GM21717 (cell line): ENCODE measurements at regions not wholly inside any gene's neighbourhood (a gene's known extent, or its start where the extent isn't known, plus 50 kb on each side); places are given as distances from the start of the nearest gene placed in this dataset.

Source experiments
- ATAC-seq: cut with Tn5 transposase; IDR thresholded peaks from one replicate; pipeline ENCODE4 v1.9.1; 2021; ENCODE audit warnings: mild to moderate bottlenecking, moderate library complexity; ENCODE audit not compliant: unreplicated experiment

- peak; percentile 78 for ATAC-seq
Measured at GRCh38 chr3:44045476-44046275, 196.0 kb upstream of the TOPAZ1 start.

GRCh38 chr3:44047796-44048195 lies 193.9 kb upstream of the TOPAZ1 start:
- ATAC-seq: no peak

- ATAC-seq: no peak
Measured at GRCh38 chr3:44048196-44048924, 193.3 kb upstream of the TOPAZ1 start.

- no peak for ATAC-seq
Measured at GRCh38 chr3:44048949-44049348, 192.7 kb upstream of the TOPAZ1 start.

- no peak for ATAC-seq
Measured at GRCh38 chr3:44050101-44050500, 191.6 kb upstream of the TOPAZ1 start.

GRCh38 chr3:44050867-44051266 lies 190.8 kb upstream of the TOPAZ1 start:
- ATAC-seq: no peak

GRCh38 chr3:44055951-44056350 lies 185.7 kb upstream of the TOPAZ1 start:
- ATAC-seq: no peak

GRCh38 chr3:44056446-44057240 lies 185.0 kb upstream of the TOPAZ1 start:
- ATAC-seq: no peak

- peak; percentile 95 for ATAC-seq
Measured at GRCh38 chr3:44058022-44058867, 183.4 kb upstream of the TOPAZ1 start.

GRCh38 chr3:44058868-44059203 lies 182.8 kb upstream of the TOPAZ1 start:
- peak; percentile 43 for ATAC-seq

- no peak for ATAC-seq
Measured at GRCh38 chr3:44060164-44060563, 181.5 kb upstream of the TOPAZ1 start.

GRCh38 chr3:44061268-44061667 lies 180.4 kb upstream of the TOPAZ1 start:
- no peak for ATAC-seq

- ATAC-seq: no peak
Measured at GRCh38 chr3:44061961-44062360, 179.7 kb upstream of the TOPAZ1 start.

- ATAC-seq: no peak
Measured at GRCh38 chr3:44065311-44066094, 176.2 kb upstream of the TOPAZ1 start.

GRCh38 chr3:44066806-44067205 lies 174.9 kb upstream of the TOPAZ1 start:
- ATAC-seq: no peak

GRCh38 chr3:44067431-44067830 lies 174.3 kb upstream of the TOPAZ1 start:
- ATAC-seq: no peak

GRCh38 chr3:44068753-44069152 lies 172.9 kb upstream of the TOPAZ1 start:
- no peak for ATAC-seq

GRCh38 chr3:44069276-44069675 lies 172.4 kb upstream of the TOPAZ1 start:
- no peak for ATAC-seq

GRCh38 chr3:44070841-44071546 lies 170.7 kb upstream of the TOPAZ1 start:
- no peak for ATAC-seq
